ENCODE measurements at regions not wholly inside any gene's neighbourhood (a gene's known extent, or its start where the extent isn't known, plus 50 kb on each side); places are given as distances from the start of the nearest gene placed in this dataset.
A peak's percentile ranks its signal among the peaks of the same experiment; 100 is the strongest.
"Not testable (repeated sequence)": the region's sequence is repeated elsewhere in the genome, so short reads cannot be mapped to it uniquely, and the experiment has no call there.

GRCh38 chrY:20891440-20892160 lies 135.7 kb downstream of the RPS4Y2 start:
- no peak for DNase-seq

DNA sequence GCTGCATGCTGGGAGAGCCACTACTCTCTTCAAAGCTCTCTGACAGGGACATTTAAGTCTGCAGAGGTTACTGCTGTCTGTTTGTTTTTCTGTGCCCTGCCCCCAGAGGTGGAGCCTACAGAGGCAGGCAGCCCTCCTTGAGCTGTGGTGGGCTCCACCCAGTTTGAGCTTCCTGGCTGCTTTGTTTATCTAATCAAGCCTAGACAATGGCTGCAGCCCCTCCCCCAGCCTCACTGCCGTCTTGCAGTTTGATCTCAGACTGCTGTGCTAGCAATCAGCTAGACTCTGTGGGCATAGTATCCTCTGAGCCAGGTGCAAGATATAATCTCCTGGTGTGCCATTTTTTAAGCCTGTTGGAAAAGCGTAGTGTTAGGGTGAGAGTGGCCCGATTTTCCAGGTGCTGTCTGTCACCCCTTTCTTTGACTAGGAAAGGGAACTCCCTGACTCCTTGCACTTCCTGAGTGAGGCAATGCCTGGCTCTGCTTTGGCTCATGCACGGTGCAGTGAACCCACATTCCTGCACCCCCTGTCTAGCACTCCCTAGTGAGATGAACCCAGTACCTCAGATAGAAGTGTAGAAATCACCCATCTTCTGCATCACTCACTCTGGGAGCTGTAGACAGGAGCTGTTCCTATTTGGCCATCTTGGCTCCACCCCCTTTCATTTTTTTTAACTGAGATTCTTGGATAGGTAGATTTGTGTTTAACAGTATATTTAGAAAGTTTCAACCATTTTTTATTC lies 169.6 kb downstream of the RPS4Y2 start:
- DNase-seq, result peak; percentile 67

DNA sequence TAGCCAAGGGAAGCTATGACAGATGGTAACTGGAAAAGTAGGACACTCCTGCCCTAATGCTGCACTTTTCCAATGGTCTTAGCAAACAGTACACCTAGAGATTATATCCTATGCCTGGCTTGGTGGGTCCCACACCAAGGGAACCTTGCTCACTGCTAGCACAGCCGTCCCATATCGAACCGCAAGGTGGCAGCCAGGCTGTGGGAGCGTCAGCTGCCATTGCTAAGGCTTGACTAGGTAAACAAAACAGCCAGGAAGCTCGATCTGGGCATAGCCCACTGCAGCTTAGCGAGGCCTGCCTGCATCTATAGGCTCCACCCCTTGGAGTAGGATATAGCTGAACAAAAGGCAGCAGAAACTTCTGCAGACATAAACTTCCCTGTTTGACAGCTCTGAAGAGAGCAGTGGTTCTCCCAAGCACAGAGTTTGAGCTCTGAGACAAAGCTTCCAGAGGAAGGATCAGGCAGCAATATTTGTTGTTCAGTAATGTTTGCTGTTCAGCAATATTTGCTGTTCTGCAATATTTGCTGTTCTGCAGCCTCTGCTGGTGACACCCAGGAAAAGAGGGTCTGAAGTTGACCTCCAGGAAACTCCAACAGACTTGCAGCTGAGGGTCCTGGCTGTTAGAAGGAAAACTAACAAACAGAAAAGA lies 173.9 kb downstream of the RPS4Y2 start:
- DNase-seq, result no peak

- not testable (repeated sequence) for DNase-seq
Observed at GRCh38 chrY:20936709-20937251, 180.9 kb downstream of the RPS4Y2 start.

GRCh38 chrY:20961512-20961911 lies 205.6 kb downstream of the RPS4Y2 start:
- no peak for DNase-seq

DNA sequence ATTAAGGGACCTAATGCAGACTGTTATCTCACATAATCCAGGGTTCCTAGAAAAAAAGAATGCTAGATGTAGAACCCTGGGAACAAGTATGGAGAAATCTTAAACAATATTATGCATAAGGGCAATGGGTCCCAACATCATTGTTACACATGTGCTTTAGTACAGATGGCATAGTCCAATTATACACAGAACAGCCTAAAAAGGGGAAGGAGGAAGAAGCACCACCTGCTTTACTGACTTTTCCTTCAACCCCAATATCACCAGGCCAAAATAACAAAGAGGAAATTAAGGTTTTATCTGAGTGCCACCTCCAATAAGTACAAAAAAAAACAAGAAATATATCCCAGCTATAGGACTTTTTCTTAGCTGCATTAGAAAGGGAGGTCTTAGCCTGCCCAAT lies 211.9 kb downstream of the RPS4Y2 start:
- DNase-seq, result no peak

DNA sequence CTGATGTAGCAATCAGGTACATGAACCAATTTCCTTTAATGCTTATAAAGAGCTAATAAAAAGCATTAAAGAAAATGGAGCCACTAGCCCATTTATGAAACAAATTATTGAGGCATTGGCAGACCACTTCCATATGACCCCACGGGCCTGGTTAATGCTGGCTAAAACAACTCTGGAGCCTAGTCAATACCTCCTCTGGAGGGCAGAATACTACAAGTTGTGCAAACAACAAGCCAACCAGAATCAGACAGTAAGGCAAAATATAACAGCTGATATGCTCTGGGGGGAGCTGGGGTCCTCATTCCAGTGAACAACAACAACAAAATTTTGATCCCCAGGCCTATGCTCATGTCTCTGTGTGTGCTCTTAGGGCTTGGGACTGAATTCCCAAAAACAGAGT lies 212.3 kb downstream of the RPS4Y2 start:
- no peak for DNase-seq

GRCh38 chrY:20971371-20971770 lies 215.5 kb downstream of the RPS4Y2 start:
- DNase-seq, result no peak

DNA sequence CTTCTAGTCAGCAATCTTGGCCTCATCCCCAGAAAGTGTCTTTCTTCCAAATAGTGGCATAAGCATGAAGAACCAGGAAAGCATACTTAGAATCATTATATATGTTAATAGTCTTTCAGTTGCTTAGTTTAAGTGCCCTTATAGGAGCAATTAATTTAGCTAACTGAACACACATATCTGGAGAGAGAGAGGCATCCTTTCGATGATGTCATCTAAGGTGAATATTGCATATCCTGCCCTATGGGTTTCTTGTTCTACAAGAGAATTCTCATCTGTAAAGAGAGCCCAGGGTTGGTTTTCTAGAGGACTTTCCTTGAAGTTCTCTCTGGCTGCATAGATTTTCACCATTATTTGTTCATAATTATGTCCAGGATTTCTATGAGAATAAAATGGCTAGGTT lies 230.1 kb downstream of the RPS4Y2 start:
- DNase-seq, result no peak

DNA sequence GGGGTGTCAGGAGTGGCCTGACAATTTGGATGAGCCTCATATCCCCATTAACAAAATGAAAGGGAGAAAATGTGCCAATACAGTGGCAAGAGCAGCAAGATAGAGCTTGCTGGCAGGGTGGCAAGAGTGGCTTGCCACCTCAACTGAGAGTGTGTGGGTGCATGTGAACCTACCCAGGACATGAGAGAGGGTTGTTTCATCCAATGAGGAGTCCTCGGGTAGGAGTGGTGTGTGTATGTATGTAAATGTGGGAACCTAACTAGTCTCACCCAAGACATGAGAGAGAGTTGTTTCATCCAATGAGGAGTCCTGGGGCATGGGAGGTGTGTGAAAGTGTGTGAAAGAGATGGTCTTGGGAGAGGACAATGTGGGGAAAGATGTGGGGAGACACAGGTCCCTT lies 234.2 kb downstream of the RPS4Y2 start:
- DNase-seq, result no peak

- no peak for DNase-seq
Observed at GRCh38 chrY:20990869-20991548, 235.1 kb downstream of the RPS4Y2 start.

DNA sequence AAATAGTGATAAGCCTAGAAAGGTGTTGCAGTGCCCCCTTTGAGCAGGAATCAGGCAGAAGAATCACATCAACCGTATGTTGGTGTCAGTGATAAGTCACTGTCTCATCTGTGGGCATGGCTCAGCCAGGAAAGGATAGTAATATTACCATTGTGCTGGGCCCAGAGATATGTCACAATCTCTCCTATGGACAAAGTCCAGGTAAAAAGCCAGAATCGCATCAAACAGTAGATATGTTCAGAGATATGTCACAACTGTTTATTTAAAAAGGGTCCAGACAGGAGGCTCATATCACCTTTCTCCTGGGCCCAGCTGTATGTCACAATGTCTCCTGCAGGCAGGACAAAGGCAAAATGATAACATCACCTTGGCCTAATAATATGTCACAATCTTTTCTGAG lies 241.4 kb downstream of the RPS4Y2 start:
- no peak for DNase-seq

DNA sequence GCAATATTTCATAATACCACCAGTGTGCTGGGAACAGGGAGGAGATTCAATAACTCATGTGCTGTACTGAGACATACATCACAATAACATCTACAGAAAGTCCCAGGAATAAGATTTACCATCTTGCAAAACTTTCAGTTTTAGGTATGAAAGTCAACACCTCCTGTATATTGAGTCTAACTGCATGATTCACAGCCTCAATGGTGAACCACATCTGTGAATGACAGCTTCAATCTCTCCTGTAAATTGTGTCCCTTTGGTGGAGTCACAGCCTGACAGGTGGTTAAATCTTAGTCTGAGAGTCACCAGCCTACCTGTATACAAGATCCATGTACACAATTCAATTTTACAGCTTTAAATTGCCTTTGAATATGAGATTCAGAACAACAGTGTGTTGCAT lies 242.1 kb downstream of the RPS4Y2 start:
- no peak for DNase-seq

DNA sequence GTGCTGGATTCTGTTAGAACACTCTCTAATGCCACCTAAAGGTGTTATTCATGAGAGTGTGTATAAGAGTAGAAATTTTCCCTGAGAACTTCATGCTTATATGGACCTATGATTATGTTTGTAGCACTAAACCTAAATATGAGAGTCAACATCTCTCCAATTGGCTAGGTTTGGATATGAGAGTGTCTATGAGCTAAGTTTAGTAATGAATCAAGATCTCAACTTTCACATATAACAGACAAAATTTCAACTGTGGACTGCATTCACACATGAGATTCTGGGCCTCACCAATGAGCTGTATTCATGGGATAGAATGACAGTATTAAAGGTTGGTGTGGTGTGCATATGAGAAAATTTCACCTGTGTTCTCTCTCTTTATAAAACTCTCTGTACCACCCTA lies 242.6 kb downstream of the RPS4Y2 start:
- no peak for DNase-seq

GRCh38 chrY:21001102-21001501 lies 245.2 kb downstream of the RPS4Y2 start:
- no peak for DNase-seq

DNA sequence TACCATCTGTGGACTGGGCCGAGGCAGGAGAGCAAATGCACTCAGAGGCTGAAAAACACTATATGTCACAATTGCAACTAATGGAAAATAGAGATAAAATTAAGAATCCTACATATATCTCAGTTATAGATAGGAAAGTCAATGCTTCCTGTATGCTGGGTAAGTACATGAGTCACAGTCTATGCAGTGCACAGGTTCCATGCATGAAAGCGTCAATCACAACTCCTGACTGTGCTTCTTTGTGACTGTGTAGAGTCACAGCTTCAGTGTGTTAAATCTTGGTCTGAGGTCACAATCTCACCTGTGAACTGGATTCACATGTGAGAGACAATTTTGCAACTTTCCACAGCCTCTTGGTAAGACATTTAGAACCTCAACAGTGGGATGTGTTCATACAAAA lies 247.2 kb downstream of the RPS4Y2 start:
- no peak for DNase-seq

GRCh38 chrY:21005531-21005930 lies 249.6 kb downstream of the RPS4Y2 start:
- no peak for DNase-seq

- no peak for DNase-seq
Observed at GRCh38 chrY:21021811-21022210, 265.9 kb downstream of the RPS4Y2 start.

- no peak for DNase-seq
Observed at GRCh38 chrY:21022326-21023044, 266.6 kb downstream of the RPS4Y2 start.

GRCh38 chrY:21023906-21024305 lies 268.0 kb downstream of the RPS4Y2 start:
- no peak for DNase-seq

- DNase-seq, result no peak
Observed at GRCh38 chrY:21028506-21028905, 272.6 kb downstream of the RPS4Y2 start.

DNA sequence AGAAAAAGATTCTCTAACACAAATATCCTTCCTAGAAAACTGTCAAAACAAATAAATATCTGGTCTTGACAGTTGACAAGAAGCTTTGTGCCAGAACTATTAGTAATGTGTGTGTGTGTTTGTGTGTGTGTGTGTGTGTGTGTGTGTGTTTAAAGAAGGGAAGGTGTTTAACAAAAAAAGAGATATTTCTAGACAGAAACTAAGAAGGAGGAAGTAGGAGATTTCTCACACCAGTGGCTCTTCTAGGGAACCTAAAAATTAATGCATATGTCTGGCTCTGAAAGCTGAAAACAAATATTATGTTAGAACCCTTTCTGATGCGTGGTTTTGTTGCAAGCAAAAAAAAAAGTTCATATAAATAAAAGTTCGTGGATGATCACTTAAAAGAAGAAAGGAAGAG lies 277.5 kb downstream of the RPS4Y2 start:
- no peak for DNase-seq

Measured in activated effector memory CD4-positive, alpha-beta T cell treated with anti-CD3 and anti-CD28 coated beads, Interleukin-2, amount 50 U/mL, for 16 hours (primary cell).